HG02610 (cell line): ENCODE measurements at regions not wholly inside any gene's neighbourhood (a gene's known extent, or its start where the extent isn't known, plus 50 kb on each side); places are given as distances from the start of the nearest gene placed in this dataset.

Experiments used
- ATAC-seq: cut with Tn5 transposase; IDR thresholded peaks from one replicate; pipeline ENCODE4 v1.9.1; 2021; ENCODE audit warnings: mild to moderate bottlenecking, moderate library complexity; ENCODE audit not compliant: unreplicated experiment

GRCh38 chr5:4893063-4893744 lies 246.9 kb upstream of the ADAMTS16 start:
- ATAC-seq: no peak

DNA sequence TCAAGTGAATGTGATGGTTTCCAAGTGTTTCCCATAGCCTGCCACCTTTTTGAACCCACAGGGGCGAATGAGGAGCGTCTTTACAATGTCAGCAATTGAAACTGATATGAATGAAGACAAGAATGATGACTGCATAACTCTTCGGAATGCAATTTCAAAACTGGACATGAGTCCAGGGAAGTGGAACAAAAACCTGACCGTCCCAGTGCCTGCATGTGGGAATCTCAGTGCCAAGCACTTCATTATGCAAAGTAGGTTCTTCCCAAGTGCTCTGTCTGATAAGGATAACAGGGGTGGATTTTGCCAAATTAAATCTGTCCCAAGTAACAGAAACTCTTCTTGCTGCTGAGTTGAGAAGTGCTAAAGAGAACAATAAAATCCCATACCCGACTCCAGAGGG lies 243.8 kb upstream of the ADAMTS16 start:
- ATAC-seq: no peak

GRCh38 chr5:4901305-4901811 lies 238.8 kb upstream of the ADAMTS16 start:
- no peak for ATAC-seq

DNA sequence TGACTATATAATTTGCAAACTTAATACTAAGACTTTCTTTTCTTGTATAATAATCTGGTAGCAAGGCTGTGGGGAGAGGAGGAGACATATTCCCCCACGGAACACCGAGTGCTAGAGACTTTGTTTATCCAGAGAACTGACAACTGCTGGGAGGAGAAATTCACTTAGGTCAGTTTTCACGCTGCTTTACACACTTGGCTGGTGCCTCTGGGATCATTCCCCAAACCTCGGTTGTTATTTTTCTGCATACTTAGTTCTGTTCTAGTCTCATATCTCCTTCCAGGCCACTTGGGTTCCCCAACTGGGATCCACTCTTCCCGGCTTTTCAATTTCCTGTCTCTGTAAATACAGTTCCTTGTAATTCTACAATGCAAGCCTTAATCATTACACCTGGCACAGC lies 238.2 kb upstream of the ADAMTS16 start:
- no peak for ATAC-seq

DNA sequence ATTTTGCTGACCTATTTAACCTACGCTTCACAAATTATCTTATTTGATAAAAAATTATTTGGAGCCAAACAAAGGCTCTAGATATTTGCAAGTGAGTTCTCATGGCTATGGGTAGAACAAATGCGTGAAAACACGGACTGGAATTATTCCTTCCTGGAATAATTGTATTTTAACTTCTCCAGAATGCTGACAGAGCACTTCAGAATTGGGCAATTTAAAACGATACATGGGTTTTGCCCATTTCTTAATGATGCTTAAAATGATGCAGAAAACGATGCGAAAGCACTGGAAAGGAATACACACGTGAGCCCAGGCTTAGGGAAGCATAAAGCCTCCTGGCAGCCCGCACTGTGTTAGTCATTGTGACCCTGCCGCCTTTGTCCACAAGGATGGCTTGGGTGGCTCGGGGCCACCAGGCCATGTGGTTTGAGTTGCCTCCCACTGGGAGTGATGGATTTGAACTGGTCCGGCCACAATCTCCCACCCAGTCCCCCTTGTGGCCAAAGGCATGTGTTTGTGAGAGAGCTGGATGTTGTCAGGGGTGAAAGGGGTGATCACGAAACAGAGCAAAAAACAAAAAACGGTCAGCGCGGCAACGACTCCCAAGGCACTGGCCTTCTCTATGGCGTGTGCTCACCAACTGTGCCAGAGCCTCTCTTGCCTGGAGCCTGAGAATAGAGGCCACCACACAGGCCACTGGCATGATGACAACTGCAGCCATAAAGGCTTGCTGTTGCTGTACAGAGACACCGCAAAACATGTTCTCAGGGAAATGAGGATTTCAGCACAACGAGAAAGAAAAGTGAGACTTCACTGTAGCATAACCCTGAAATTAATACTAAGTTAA lies 234.2 kb upstream of the ADAMTS16 start:
- ATAC-seq: no peak

- no peak for ATAC-seq
Observed at GRCh38 chr5:4906786-4907185, 233.3 kb upstream of the ADAMTS16 start.

GRCh38 chr5:4907571-4907970 lies 232.6 kb upstream of the ADAMTS16 start:
- ATAC-seq: no peak

DNA sequence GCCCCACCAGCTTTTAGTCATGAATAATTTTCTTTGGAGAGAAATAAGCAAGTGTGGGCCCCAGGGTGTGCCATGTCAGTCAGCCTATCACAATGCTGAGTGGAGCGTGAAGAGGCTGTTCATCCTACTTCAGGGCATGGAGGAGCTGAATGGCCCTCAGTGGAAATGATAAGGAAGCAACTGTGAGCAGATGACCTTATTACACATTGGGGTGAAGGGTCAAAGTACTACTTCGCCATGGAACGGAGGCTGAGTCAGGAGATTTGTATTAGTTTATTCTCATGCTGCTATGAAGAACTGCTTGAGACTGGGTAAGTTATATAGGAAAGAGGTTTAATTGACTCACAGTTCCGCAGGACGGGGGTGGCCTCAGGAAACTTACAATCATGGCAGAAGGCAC lies 231.0 kb upstream of the ADAMTS16 start:
- no peak for ATAC-seq

- ATAC-seq: no peak
Observed at GRCh38 chr5:4911646-4912403, 228.3 kb upstream of the ADAMTS16 start.

DNA sequence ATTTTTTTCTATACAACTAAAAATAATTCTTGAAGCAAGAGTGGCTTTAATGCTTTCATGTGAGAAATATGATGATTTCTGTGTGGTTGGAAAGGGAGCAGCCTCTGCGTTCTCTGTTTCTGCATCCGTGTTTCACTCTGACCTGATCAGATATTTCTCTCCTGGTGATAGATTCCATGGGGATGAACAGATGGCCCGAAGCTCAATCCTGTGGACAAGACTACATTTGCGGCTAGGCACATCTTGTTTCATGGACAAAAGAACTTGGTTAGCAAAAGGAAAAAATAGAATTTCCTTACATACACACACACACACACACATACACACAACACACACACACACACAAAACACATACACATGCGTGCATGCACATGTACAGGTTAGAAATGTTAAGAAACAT lies 218.2 kb upstream of the ADAMTS16 start:
- ATAC-seq: no peak

- no peak for ATAC-seq
Observed at GRCh38 chr5:4924577-4924976, 215.6 kb upstream of the ADAMTS16 start.

GRCh38 chr5:4927097-4927496 lies 213.0 kb upstream of the ADAMTS16 start:
- ATAC-seq: no peak

GRCh38 chr5:4928409-4928808 lies 211.7 kb upstream of the ADAMTS16 start:
- no peak for ATAC-seq

DNA sequence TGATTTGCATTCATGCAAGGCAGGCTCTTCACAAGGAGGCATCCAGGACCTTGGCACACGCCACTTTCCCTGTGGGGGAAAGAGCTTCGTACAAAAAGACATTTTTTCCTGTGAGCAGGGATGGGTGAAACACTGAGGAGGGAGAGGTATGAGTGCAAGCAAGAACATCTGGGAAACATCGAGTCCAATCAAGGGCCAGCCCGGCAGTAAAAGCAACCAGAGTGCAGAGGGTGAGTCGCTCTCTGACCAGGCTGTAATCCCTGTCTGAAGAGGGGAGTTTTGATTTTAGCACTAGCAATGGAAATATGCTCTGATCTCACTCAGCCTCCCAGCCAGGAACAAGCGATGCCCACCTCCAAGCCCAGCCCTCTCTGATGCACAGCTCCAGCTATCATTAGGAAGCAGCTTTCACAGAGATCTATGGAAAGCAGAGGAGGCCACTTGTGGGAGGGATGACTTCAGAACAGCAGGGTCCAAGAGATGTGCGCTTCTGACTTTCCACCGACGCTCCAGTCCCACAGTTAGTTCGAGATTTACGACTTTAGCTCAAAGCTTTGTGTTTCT lies 211.0 kb upstream of the ADAMTS16 start:
- no peak for ATAC-seq

DNA sequence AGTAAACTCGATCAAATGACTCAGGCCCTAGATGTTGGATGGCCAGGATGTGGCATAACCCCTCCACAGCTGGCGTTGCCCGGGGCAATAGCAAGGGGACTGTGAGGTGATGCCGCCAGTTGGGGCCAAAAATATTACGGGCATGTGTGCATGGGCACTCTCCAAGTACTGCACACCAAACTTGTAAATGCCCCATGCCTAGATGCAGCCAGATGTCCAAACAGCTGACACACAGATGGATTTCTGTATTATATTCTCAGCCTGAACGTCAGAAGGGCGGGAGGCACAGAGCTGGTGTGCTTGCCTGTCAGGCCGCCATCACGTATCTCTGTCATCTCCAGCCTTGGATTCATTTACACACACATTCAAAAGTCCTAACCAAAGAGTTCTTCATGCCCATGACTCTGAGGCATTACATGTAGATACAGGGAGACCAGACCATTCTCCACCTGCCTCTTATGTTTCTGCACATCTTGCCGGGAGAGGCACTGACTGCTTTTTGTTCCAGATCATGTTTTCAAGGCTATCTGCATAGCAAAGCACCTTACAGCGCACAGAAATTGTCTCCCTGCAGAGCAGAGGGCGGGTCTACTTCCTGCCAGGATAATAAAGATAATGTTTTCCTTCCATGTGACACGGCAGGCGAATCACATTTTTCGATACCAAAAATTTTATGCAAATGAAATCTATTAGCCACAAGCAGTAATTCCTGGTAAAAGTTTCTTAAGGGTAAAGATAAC lies 200.9 kb upstream of the ADAMTS16 start:
- no peak for ATAC-seq

DNA sequence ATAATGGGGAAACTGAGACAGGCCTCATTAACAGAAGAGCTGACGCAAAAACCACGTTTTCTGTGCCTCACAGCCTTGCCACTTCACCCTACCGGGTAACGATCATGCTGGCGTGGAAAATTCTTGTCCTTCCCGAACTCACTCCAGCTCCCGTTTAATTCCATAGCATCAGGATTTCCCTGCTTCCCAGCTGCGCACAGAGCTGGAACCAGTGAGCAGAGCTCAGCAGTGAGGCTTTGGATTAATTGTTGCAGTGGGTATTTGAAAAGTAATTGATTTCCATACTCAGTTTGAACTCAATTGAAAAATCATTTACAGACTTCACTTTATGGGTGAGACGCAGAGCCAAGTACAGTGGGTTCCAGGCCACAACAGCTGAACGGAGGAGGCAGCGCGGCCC lies 199.0 kb upstream of the ADAMTS16 start:
- ATAC-seq: no peak

- ATAC-seq: peak; percentile 42
Observed at GRCh38 chr5:4941957-4942830, 197.9 kb upstream of the ADAMTS16 start.

DNA sequence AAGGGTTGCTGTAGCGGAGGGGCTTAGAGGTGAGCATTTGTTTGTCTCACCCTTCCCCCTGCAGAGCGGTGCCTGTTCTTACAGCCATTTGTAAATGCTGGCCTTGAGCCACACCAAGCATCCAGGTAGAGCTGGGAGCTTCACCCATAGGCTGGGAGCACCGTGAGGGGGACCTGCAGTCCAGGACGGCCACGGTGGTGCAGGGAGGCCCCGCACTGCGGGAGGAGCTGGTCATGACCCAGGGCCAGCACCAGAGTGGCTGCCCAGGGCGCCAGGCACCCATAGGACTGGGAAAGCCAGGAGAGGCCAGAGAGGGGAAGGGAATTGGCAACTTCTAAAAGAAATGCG lies 197.3 kb upstream of the ADAMTS16 start:
- ATAC-seq: no peak

- ATAC-seq: no peak
Observed at GRCh38 chr5:4945296-4945695, 194.8 kb upstream of the ADAMTS16 start.

DNA sequence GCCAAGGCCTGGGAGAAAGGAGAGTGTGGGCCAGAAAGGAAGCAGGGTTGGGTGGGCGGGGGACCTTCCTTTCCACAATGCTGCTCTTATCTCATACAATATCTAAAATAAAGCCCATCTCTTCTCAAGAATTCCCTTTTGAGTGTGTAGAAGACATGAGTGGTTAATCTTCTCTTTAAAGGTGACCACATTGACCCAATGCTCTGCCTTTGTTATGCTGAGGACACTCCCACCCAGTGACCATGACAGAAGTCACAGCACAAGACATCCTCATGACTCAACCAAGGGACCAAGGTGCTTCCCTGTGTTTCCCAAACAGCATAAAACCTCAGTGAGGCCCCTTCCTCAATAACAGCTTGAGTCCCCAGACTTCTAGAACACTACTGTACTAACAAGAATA lies 193.0 kb upstream of the ADAMTS16 start:
- ATAC-seq: peak; percentile 53
